ENCODE measurements at regions not wholly inside any gene's neighbourhood (a gene's known extent, or its start where the extent isn't known, plus 50 kb on each side); places are given as distances from the start of the nearest gene placed in this dataset.

DNA sequence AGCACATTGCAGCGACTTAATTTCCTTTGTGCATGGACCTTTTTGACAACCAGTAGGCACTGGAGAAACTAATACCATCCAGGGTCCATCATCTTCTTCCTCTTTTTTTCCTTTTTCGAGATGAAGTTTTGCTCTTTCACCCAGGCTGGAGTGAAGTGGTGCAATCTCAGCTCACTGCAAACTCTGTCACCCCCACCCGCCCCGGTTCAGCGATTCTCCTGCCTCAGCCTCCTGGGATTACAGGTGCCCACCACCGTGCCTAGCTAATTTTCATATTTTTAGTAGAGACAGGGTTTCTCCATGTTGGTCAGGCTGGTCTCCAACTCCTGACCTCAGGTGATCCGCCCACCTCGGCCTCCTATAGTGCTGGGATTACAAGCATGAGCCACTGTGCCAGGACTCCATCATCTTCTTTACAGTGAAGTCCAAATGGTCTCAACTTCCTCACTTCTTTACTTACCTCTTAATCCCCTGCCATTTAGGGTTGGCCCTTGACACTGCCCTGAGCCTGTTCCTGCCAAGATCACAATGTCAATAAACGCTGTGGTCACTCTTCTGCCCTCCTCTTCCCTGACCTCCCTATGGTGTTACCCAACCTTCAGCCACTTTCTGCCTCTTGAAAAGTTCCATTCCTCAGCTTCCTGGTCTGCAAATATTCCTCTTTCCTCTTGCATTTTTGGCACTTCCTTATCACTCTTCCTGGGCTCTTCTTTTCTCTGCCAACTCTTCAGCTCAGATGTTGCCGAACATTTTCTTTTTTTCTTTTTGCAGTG is 119.8 kb upstream of the SLC34A2 start:
- TF ChIP-seq, protein P1, sequence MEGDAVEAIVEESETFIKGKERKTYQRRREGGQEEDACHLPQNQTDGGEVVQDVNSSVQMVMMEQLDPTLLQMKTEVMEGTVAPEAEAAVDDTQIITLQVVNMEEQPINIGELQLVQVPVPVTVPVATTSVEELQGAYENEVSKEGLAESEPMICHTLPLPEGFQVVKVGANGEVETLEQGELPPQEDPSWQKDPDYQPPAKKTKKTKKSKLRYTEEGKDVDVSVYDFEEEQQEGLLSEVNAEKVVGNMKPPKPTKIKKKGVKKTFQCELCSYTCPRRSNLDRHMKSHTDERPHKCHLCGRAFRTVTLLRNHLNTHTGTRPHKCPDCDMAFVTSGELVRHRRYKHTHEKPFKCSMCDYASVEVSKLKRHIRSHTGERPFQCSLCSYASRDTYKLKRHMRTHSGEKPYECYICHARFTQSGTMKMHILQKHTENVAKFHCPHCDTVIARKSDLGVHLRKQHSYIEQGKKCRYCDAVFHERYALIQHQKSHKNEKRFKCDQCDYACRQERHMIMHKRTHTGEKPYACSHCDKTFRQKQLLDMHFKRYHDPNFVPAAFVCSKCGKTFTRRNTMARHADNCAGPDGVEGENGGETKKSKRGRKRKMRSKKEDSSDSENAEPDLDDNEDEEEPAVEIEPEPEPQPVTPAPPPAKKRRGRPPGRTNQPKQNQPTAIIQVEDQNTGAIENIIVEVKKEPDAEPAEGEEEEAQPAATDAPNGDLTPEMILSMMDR (conservative IDR thresholded peaks at IDR 0.05): no peak
- Mint-ChIP-seq H3K27ac (peak overlapping the region; percentile 25), H3K36me3 (no peaks in the 10 kb centered on the region), H3K9me3 (peaks cover 7% of the 10 kb centered on the region), H3K27me3 (no peaks in the 10 kb centered on the region), H3K4me1 (ENCODE audit: unreplicated experiment) (peaks cover 26% of the 10 kb centered on the region), H3K4me3 (peak overlapping the region; percentile 10)
- DNase-seq (ENCODE audit: extremely low spot score, unreplicated experiment): no peak

DNA sequence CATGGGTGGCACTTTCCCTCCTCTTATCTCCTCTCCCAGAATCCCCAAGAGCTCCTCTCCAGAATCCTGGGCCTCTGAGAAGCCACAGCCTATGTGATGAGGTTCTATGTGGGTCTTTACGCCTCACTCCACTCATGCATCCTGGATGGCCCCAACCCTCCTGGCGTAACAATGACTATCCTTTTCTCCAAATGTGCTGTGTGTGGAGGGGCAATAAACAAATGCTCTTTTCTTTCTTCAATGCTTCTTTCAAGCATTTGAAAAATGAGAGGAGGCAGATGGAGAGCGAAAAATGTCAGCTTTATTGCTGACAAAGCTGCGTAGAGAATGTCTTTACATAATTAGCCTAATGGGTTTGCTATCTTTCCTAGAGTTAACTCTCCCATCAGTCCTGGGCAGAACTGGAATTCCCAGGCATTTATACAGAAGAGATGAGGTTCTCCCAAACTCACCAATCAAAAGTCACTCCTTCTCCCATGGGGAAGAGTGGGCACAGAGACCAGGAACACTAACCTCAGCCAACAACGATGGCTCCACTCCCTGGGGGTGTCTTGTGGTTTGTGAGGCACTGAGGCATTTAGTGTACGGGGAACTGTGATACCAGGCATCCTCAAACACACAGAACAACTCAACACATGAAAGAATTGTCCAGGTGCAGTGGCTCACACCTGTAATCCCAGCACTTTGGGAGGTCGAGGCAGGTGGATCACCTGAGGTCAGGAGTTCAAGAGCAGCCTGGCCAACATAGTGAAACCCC is 118.9 kb upstream of the SLC34A2 start:
- Mint-ChIP-seq H3K4me1 (ENCODE audit: unreplicated experiment) (peaks cover 30% of the 10 kb centered on the region), H3K4me3 (no peak overlapping the region), H3K9me3 (peaks cover 7% of the 10 kb centered on the region), H3K36me3 (no peaks in the 10 kb centered on the region), H3K27me3 (no peaks in the 10 kb centered on the region), H3K27ac (peak overlapping the region; percentile 25)
- TF ChIP-seq, protein P1 (conservative IDR thresholded peaks at IDR 0.05): no peak
- DNase-seq (ENCODE audit: extremely low spot score, unreplicated experiment): no peak

DNA sequence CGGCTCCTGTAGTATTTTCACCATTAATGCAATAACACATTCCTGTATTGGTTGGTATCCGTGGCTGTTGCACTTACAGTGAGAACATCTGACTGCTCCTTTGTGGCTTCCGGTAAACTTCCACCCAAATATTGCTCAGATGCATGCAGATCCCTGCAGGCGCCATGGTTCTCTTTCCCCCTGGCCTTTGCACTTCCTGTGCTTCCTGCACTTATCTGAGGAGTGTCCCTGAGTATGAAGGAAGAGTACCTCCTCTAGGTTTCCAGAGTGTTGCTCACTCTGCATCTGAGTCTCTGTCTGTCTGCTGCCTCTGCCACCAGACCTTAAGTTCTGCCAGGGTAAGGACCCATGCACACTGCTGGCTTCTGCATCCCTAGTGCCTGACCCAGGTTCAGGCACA is 117.2 kb upstream of the SLC34A2 start:
- TF ChIP-seq, protein P1 (conservative IDR thresholded peaks at IDR 0.05): no peak
- no peak overlapping the region for H3K4me3 Mint-ChIP-seq
- H3K9me3 Mint-ChIP-seq: peaks cover 7% of the 10 kb centered on the region
- DNase-seq (ENCODE audit: extremely low spot score, unreplicated experiment): no peak
- H3K36me3 Mint-ChIP-seq: no peaks in the 10 kb centered on the region
- H3K27me3 Mint-ChIP-seq: no peaks in the 10 kb centered on the region
- no peak overlapping the region for H3K27ac Mint-ChIP-seq
- H3K4me1 Mint-ChIP-seq (ENCODE audit: unreplicated experiment): peaks cover 30% of the 10 kb centered on the region

DNA sequence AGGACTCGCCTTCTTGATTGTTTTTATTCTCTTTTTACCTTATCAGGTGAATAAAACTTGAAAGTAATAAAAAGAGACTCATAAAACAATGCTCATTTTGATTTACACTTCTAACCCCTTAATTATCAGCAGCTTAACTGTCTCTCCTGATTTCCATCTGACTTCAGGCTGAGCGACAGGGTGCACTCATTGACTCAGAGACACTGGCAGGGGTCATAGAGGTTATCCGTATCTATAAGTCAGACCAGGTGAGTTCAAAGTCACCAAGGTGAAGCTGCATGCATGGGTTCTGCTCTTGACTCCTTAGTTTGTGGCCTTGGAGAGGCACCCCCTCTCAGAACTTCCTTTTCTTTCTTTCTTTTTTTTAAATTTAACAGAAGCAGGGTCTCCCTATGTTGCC is 116.4 kb upstream of the SLC34A2 start:
- no peaks in the 10 kb centered on the region for H3K27me3 Mint-ChIP-seq
- H3K9me3 Mint-ChIP-seq: peaks cover 7% of the 10 kb centered on the region
- H3K36me3 Mint-ChIP-seq: no peaks in the 10 kb centered on the region
- no peak overlapping the region for H3K4me3 Mint-ChIP-seq
- H3K27ac Mint-ChIP-seq: no peak overlapping the region
- TF ChIP-seq, protein P1 (conservative IDR thresholded peaks at IDR 0.05): no peak
- H3K4me1 Mint-ChIP-seq (ENCODE audit: unreplicated experiment): peaks cover 31% of the 10 kb centered on the region
- no peak for DNase-seq (ENCODE audit: extremely low spot score, unreplicated experiment)

DNA sequence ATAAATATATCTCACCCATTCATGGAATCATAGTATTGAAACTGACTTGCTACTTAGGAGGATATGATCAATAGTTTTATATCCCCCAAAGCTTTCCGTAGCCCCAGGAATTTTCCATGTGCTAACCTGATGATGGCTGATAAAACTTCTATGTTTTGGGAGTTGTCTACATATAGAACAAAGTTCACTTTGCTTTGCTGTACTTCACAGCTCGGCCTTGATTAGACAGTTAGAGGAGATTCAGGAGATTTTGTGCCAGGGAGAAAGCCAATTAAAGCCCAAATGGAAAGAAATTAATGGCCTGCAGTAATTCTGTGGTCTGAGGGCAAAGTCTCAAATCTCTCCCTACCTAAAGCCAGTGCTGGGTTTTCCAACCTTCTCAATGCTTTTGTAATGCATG is 114.9 kb upstream of the SLC34A2 start:
- TF ChIP-seq, protein P1 (conservative IDR thresholded peaks at IDR 0.05): no peak
- H3K4me1 Mint-ChIP-seq (ENCODE audit: unreplicated experiment): peaks cover 24% of the 10 kb centered on the region
- no peak overlapping the region for H3K4me3 Mint-ChIP-seq
- no peak for DNase-seq (ENCODE audit: extremely low spot score, unreplicated experiment)
- H3K9me3 Mint-ChIP-seq: peaks cover 7% of the 10 kb centered on the region
- no peaks in the 10 kb centered on the region for H3K36me3 Mint-ChIP-seq
- no peaks in the 10 kb centered on the region for H3K27me3 Mint-ChIP-seq
- H3K27ac Mint-ChIP-seq: no peak overlapping the region

Data from type B pancreatic cell (in vitro differentiated cells).